ENCODE measurements at regions not wholly inside any gene's neighbourhood (a gene's known extent, or its start where the extent isn't known, plus 50 kb on each side); places are given as distances from the start of the nearest gene placed in this dataset.

- no peak for TF ChIP-seq CTCF (IDR thresholded peaks at IDR 0.05; ENCODE audit: extremely low read depth, missing control alignments)
- DNase-seq (ENCODE audit: low spot score): no peak
Observed at GRCh38 chr12:59940631-59941342, 345.0 kb downstream of the SLC16A7 start.

- no peak for DNase-seq (ENCODE audit: low spot score)
- no peak for TF ChIP-seq CTCF (IDR thresholded peaks at IDR 0.05; ENCODE audit: extremely low read depth, missing control alignments)
Observed at GRCh38 chr12:59941461-59941860, 345.6 kb downstream of the SLC16A7 start.

GRCh38 chr12:59944177-59944576 is 348.3 kb downstream of the SLC16A7 start:
- no peak for DNase-seq (ENCODE audit: low spot score)
- no peak for TF ChIP-seq CTCF (IDR thresholded peaks at IDR 0.05; ENCODE audit: extremely low read depth, missing control alignments)

- TF ChIP-seq CTCF (IDR thresholded peaks at IDR 0.05; ENCODE audit: extremely low read depth, missing control alignments): no peak
- DNase-seq (ENCODE audit: low spot score): no peak
Observed at GRCh38 chr12:59946635-59947034, 350.8 kb downstream of the SLC16A7 start.

GRCh38 chr12:59963546-59963945 is 367.7 kb downstream of the SLC16A7 start:
- no peak for DNase-seq (ENCODE audit: low spot score)
- TF ChIP-seq CTCF (IDR thresholded peaks at IDR 0.05; ENCODE audit: extremely low read depth, missing control alignments): no peak

- no peak for DNase-seq (ENCODE audit: low spot score)
- TF ChIP-seq CTCF (IDR thresholded peaks at IDR 0.05; ENCODE audit: extremely low read depth, missing control alignments): no peak
Observed at GRCh38 chr12:59972905-59973304, 377.1 kb downstream of the SLC16A7 start.

- DNase-seq (ENCODE audit: low spot score): no peak
- TF ChIP-seq CTCF (IDR thresholded peaks at IDR 0.05; ENCODE audit: extremely low read depth, missing control alignments): no peak
Observed at GRCh38 chr12:59973515-59973914, 377.7 kb downstream of the SLC16A7 start.

Data from GM20000 (cell line).